Parathyroid adenoma (tissue), 2 donors: ENCODE measurements at regions not wholly inside any gene's neighbourhood (a gene's known extent, or its start where the extent isn't known, plus 50 kb on each side); places are given as distances from the start of the nearest gene placed in this dataset.

Source experiments
- H2AFZ ChIP-seq: fragments of 300-600 bp; sonication (generic); one replicate; pipeline ENCODE4 v1.7.0; 2017; ENCODE audit warnings: antibody characterized with exemption, mild to moderate bottlenecking
- H3K27ac ChIP-seq: fragments of 300-600 bp; sonication (generic); one replicate; pipeline ENCODE4 v1.7.0; 2017
- H3K27me3 ChIP-seq: fragments of 300-600 bp; sonication (generic); one replicate; pipeline ENCODE4 v1.7.0; 2017; ENCODE audit warnings: low read length; ENCODE audit not compliant: control insufficient read depth, insufficient read depth
- H3K36me3 ChIP-seq: fragments of 300-600 bp; sonication (generic); one replicate; pipeline ENCODE4 v1.7.0; 2017; ENCODE audit warnings: low read length; ENCODE audit not compliant: control insufficient read depth, insufficient read depth
- H3K4me1 ChIP-seq: fragments of 300-600 bp; sonication (generic); one replicate; pipeline ENCODE4 v1.7.0; 2017; ENCODE audit warnings: control low read depth
- H3K4me2 ChIP-seq: fragments of 300-600 bp; sonication (generic); one replicate; pipeline ENCODE4 v1.7.0; 2017; ENCODE audit warnings: low read length
- H3K4me3 ChIP-seq: fragments of 300-600 bp; sonication (generic); one replicate; pipeline ENCODE4 v1.7.0; 2017; ENCODE audit warnings: low read depth, low read length
- H3K79me2 ChIP-seq: fragments of 300-600 bp; sonication (generic); one replicate; pipeline ENCODE4 v1.7.0; 2017; ENCODE audit warnings: control low read depth
- H3K9ac ChIP-seq: fragments of 300-600 bp; sonication (generic); one replicate; pipeline ENCODE4 v1.7.0; 2017; ENCODE audit warnings: mild to moderate bottlenecking
- H3K9me3 ChIP-seq: fragments of 300-600 bp; sonication (generic); one replicate; pipeline ENCODE4 v1.7.0; 2017; ENCODE audit warnings: low read length; ENCODE audit not compliant: control insufficient read depth
- TF ChIP-seq, protein P1 (sequence below): fragments of 300-600 bp; sonication (generic); IDR thresholded peaks from one replicate; pipeline ENCODE4 v1.7.0; 2017; ENCODE audit warnings: antibody characterized with exemption, mild to moderate bottlenecking
- donor health status: primary hyperparathyroidism.

DNA sequence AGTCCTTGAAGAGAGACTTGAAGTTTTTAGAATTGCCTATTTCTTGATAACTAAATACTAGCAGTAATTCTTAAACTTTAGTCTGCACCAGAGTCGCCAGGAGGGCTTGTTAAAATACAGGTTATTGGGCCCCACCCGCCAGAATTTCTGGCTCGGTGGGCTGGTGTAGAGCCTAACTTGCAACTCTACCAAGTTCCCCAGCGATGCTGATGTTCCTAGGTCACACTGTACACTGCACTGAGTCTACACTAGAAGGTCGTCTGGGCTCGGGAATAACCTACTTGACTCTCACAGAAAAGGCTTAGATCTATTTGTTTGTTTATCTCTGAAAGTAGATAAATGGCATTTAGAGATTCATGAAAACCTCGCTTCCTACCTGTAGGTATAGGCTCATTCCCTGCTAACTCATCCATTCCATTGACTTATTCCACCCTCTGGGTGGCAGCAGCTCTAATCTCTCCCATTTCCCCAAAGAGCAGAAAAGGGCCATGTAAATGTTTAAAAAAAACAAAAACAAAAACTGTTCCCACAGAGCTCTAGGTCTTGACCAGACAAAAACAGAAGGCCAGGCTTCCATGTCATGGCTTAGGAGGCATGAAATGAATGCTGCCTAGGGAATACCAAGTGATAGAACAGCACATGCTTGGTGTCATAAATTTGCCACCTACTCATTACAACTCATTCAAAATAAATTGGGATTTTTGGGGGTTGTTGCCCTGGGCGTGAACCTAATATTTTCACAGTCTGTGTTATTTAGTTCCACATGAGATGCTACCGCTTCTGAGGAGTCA lies 292.1 kb downstream of the ADGB start:
- Histone ChIP-seq H3K27me3 (no peaks in the 10 kb centered on the region), H3K9me3 (no peaks in the 10 kb centered on the region), H3K79me2 (no peaks in the 10 kb centered on the region), H2AFZ (peak overlapping the region; percentile 50), H3K27ac (peak overlapping the region; percentile 88), H3K4me2 (no peak overlapping the region), H3K9ac (no peak overlapping the region), H3K4me1 (peaks cover 73% of the 10 kb centered on the region), H3K36me3 (no peaks in the 10 kb centered on the region), H3K4me3 (no peak overlapping the region)
- TF ChIP-seq, protein P1, sequence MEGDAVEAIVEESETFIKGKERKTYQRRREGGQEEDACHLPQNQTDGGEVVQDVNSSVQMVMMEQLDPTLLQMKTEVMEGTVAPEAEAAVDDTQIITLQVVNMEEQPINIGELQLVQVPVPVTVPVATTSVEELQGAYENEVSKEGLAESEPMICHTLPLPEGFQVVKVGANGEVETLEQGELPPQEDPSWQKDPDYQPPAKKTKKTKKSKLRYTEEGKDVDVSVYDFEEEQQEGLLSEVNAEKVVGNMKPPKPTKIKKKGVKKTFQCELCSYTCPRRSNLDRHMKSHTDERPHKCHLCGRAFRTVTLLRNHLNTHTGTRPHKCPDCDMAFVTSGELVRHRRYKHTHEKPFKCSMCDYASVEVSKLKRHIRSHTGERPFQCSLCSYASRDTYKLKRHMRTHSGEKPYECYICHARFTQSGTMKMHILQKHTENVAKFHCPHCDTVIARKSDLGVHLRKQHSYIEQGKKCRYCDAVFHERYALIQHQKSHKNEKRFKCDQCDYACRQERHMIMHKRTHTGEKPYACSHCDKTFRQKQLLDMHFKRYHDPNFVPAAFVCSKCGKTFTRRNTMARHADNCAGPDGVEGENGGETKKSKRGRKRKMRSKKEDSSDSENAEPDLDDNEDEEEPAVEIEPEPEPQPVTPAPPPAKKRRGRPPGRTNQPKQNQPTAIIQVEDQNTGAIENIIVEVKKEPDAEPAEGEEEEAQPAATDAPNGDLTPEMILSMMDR = no peak

DNA sequence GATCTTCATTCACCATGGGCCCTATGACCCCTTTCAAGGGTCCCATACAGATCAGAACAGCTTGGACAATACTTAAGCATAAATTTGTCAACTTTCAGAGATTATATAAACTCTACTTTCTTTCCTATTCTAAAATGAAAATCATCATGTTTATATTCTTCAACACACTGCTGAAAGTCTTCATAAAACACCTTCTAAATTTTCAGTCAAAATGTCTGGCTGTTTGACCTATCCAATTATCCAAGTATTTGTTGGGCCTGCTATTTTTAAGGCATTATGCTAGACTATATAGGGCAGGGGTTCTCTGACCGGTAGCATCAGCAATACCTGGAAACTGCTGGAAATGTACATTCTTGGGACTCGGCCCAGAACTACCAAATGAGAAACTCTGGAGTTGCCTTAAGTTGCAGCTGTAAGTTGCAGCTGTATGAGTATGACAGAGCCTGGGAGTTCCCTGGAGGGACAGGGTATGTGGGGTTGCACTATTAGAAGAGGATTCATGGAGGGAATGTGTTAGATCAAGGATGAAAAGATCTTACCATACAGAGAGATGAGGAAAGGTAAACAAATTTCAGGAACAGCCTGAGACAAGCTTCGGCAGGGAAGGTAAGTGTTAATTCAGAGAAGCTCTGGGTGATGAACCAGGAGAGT lies 293.0 kb downstream of the ADGB start:
- Histone ChIP-seq H3K27me3 (no peaks in the 10 kb centered on the region), H3K9me3 (no peaks in the 10 kb centered on the region), H3K36me3 (no peaks in the 10 kb centered on the region), H3K4me3 (no peak overlapping the region), H3K27ac (peak overlapping the region; percentile 88), H2AFZ (peak overlapping the region; percentile 65), H3K9ac (no peak overlapping the region), H3K4me1 (peaks cover 73% of the 10 kb centered on the region), H3K4me2 (no peak overlapping the region), H3K79me2 (no peaks in the 10 kb centered on the region)
- TF ChIP-seq, protein P1 = no peak

DNA sequence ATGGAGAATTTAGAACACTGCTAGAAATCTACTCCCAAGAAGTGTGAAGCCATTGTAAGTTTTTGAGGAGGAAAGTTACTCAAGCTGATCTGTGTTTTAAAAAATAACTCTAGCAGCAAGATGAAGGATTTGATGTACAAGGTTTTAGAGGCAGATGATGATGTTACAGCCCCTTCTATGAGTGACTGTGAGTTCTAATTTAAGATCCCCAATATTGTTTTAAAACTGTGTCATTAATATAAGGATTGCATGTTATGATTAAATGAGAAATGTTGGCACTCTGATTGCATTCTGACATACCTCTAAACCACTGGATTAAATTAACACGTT lies 293.5 kb downstream of the ADGB start:
- Histone ChIP-seq H3K27me3 (no peaks in the 10 kb centered on the region), H3K4me3 (no peak overlapping the region), H2AFZ (peak overlapping the region; percentile 65), H3K79me2 (no peaks in the 10 kb centered on the region), H3K9me3 (no peaks in the 10 kb centered on the region), H3K4me1 (peaks cover 78% of the 10 kb centered on the region), H3K9ac (no peak overlapping the region), H3K36me3 (no peaks in the 10 kb centered on the region), H3K27ac (peak overlapping the region; percentile 88), H3K4me2 (no peak overlapping the region)
- TF ChIP-seq, protein P1 = no peak

DNA sequence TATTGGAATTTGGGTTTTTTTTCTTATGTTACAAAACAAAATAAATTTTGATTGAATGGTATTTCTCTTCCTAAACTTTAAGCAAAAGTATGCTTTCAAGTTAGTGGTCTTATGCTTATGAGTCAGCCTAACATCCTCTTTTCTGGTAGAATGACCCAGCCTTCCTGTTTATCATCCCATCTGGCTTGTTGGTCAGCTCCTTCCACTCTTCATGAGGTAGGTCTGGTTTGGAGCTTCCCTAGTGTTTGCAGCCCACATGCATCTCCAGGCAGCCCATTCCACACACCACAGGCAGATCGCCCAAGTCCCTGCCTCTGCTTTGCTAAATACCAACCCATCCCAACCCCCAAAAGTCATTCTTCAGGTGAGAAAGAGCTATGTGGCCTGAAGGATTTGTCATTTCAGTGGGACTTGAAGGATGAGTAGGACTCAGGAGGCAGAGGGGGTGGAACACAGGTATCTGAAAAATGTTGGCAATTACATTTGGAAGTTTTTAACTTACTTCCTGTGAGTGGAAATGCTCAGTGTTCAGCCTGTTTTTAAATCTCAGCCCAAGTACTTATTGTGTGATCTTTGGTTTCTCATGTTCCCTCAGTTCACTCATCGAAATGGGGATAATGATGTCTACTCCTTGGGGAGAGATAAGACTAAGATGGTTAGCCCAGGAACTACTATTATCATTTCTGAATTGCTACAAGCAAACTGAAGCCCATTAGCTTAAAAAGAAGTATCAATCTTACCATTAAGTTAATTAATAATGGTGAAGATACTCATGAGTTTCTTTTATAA lies 294.0 kb downstream of the ADGB start:
- Histone ChIP-seq H3K4me3 (no peak overlapping the region), H3K9ac (no peak overlapping the region), H3K36me3 (no peaks in the 10 kb centered on the region), H3K4me1 (peaks cover 79% of the 10 kb centered on the region), H3K27me3 (no peaks in the 10 kb centered on the region), H3K27ac (peak overlapping the region; percentile 88), H2AFZ (peak overlapping the region; percentile 19), H3K79me2 (no peaks in the 10 kb centered on the region), H3K4me2 (no peak overlapping the region), H3K9me3 (no peaks in the 10 kb centered on the region)
- TF ChIP-seq, protein P1 = no peak
